K562 (cell line): ENCODE measurements at regions not wholly inside any gene's neighbourhood (a gene's known extent, or its start where the extent isn't known, plus 50 kb on each side); places are given as distances from the start of the nearest gene placed in this dataset.

Source experiments
- ATAC-seq: fragments of 200-7000 bp; cut with Tn5 transposase; 3 replicates; pipeline ENCODE4 v1.9.1; 2020; ENCODE audit warnings: moderate library complexity
- BruUV-seq: library from RNA; stranded (reverse); fragments of 400-500 nt; replicated peaks from 2 replicates; lab custom pipeline; 2021; lab: Mats Ljungman, UMichigan
- CTCF ChIA-PET: fragments of 300-600 bp; formaldehyde crosslinking; extraction: SDS; loops from one replicate; lab custom pipeline; 2021; ENCODE audit warnings: low intra/inter-chr PET ratio; lab: Yijun Ruan, JAX
- POLR2A ChIA-PET: fragments of 300-600, 350-650 bp; sonication (Branson Sonifier 250); formaldehyde crosslinking; extraction: SDS; loops from one replicate; lab custom pipeline; 2021; ENCODE audit warnings: antibody characterized with exemption, inconsistent platforms; lab: Yijun Ruan, JAX
- DNase-seq, 4 experiments: peaks; one replicate each; pipeline versions ENCODE4 v3.0.0 to v3.0.0-alpha.2; 2011 to 2018; ENCODE audit warnings: low spot score in 3 of 4, mixed read lengths in 3 of 4; ENCODE audit errors: extremely low read depth in 1 of 4
- FAIRE-seq: peaks from 2 replicates; lab custom pipeline; 2011; peaks lifted over from hg19 to GRCh38; lab: Jason Lieb, UNC
- H2AFZ ChIP-seq: 2 replicates; pipeline ENCODE4 v1.6.0; 2011; ENCODE audit warnings: low read depth, low read length, control low read depth, inconsistent platforms
- H3K27ac ChIP-seq: fragments of 200-600 bp; 3 replicates; pipeline ENCODE4 v1.8.0; 2011; ENCODE audit warnings: low read depth, mild to moderate bottlenecking, control low read depth, inconsistent platforms, low read length, moderate library complexity, mixed read lengths; ENCODE audit errors: extremely low read depth
- H3K27me3 ChIP-seq, 2 experiments: fragments of 300-600 bp in 1 of 2; 2 replicates in 1 of 2; 3 replicates in 1 of 2; pipeline versions ENCODE4 v1.6.0 to v1.8.0; 2011; ENCODE audit warnings: inconsistent platforms in 2 of 2, low read length in 2 of 2, mild to moderate bottlenecking in 1 of 2, mixed read lengths in 1 of 2, moderate library complexity in 1 of 2; ENCODE audit not compliant: control insufficient read depth in 2 of 2, insufficient read depth in 2 of 2
- H3K36me3 ChIP-seq: fragments of 300-600 bp; 3 replicates; pipeline ENCODE4 v1.8.0; 2011; ENCODE audit warnings: mild to moderate bottlenecking, low read length, inconsistent platforms; ENCODE audit not compliant: control insufficient read depth, insufficient read depth
- H3K4me1 ChIP-seq, 2 experiments: fragments of 200-600 bp in 1 of 2; replicated peaks in 1 of 2; 2 replicates in 1 of 2; 3 replicates in 1 of 2; pipeline versions ENCODE4 v1.5.1 to v1.8.0; 2011; ENCODE audit warnings: inconsistent platforms in 2 of 2, low read length in 2 of 2, mild to moderate bottlenecking in 1 of 2, mixed read lengths in 1 of 2, moderate library complexity in 1 of 2; ENCODE audit not compliant: control insufficient read depth in 2 of 2, insufficient read depth in 2 of 2
- H3K4me2 ChIP-seq: 2 replicates; pipeline ENCODE4 v1.6.1; 2011; ENCODE audit warnings: low read length, control low read depth, inconsistent platforms, mixed read lengths; ENCODE audit not compliant: insufficient read depth
- H3K4me3 ChIP-seq: fragments of 200-600 bp; sonication (generic), shearing (Covaris generic); 2 replicates; pipeline ENCODE4 v1.5.1; 2016; ENCODE audit warnings: control low read depth, inconsistent platforms
- H3K79me2 ChIP-seq: fragments of 200-600 bp; 3 replicates; pipeline ENCODE4 v1.8.0; 2011; ENCODE audit warnings: low read length, inconsistent platforms; ENCODE audit not compliant: control insufficient read depth, insufficient read depth
- H3K9ac ChIP-seq, 2 experiments: 2 replicates each; pipeline versions ENCODE4 v1.6.0 to v1.6.1; 2011; ENCODE audit warnings: low read depth in 2 of 2, low read length in 2 of 2, control low read depth in 1 of 2, inconsistent platforms in 1 of 2, mild to moderate bottlenecking in 1 of 2, mixed read lengths in 1 of 2; ENCODE audit not compliant: insufficient read depth in 1 of 2
- H3K9me1 ChIP-seq: one replicate; pipeline ENCODE4 v1.6.0; 2011; ENCODE audit warnings: inconsistent platforms, mild to moderate bottlenecking, low read length, moderate library complexity; ENCODE audit not compliant: control insufficient read depth, insufficient read depth
- H3K9me3 ChIP-seq: replicated peaks from 2 replicates; pipeline ENCODE4 v1.5.1; 2011; ENCODE audit warnings: low read depth, low read length, inconsistent platforms; ENCODE audit not compliant: control insufficient read depth, insufficient read depth
- H4K20me1 ChIP-seq: replicated peaks from 2 replicates; pipeline ENCODE4 v1.6.1; 2011; ENCODE audit warnings: low read length, inconsistent platforms, mixed read lengths; ENCODE audit not compliant: control insufficient read depth, insufficient read depth
- CBFA2T3 ChIP-seq: fragments of 450-650 bp; IDR thresholded peaks from 2 replicates; pipeline ENCODE4 v1.6.1; 2017
- CCAR2 ChIP-seq: fragments of 200-400 bp; formaldehyde crosslinking; IDR thresholded peaks from 2 replicates; pipeline ENCODE4 v1.6.1; 2017; ENCODE audit warnings: mild to moderate bottlenecking, low read depth, low read length
- EHMT2 ChIP-seq: fragments of 450-650 bp; IDR thresholded peaks from 2 replicates; pipeline ENCODE4 v1.6.1; 2018; ENCODE audit warnings: antibody characterized with exemption
- GATAD2B ChIP-seq: fragments of 450-650 bp; IDR thresholded peaks from 2 replicates; pipeline ENCODE4 v1.6.1; 2017; ENCODE audit warnings: mild to moderate bottlenecking, borderline replicate concordance
- HNRNPK ChIP-seq: fragments of 200-400 bp; formaldehyde crosslinking; IDR thresholded peaks from one replicate; pipeline ENCODE4 v1.6.1; 2018; ENCODE audit warnings: mild to moderate bottlenecking, low read depth, low read length; ENCODE audit not compliant: poor library complexity, severe bottlenecking
- RFX5 ChIP-seq: IDR thresholded peaks from 2 replicates; pipeline ENCODE4 v1.6.1; 2011; ENCODE audit warnings: low read depth, mild to moderate bottlenecking, improper control_type of control experiment, low read length
- TCF7L2 ChIP-seq: fragments of 150-350 bp; IDR thresholded peaks from 2 replicates; pipeline ENCODE4 v1.6.1; 2016; ENCODE audit warnings: low read depth, mild to moderate bottlenecking, low read length, moderate library complexity
- TOE1 ChIP-seq, 2 experiments: fragments of 450-650 bp in 1 of 2; sonication (generic) in 1 of 2; formaldehyde crosslinking in 1 of 2; IDR thresholded peaks; 2 replicates each; pipeline versions ENCODE4 v1.7.1 to v1.8.0; 2016 to 2022; ENCODE audit warnings: borderline replicate concordance in 2 of 2, mild to moderate bottlenecking in 2 of 2, antibody characterized with exemption in 1 of 2, inconsistent platforms in 1 of 2, low read depth in 1 of 2, missing genetic modification reagents in 1 of 2, moderate library complexity in 1 of 2
- ZNF24 ChIP-seq: fragments of 450-650 bp; IDR thresholded peaks from 2 replicates; pipeline ENCODE4 v1.6.1; 2016
- ZNF395 ChIP-seq: fragments of 200-800 bp; sonication (Bioruptor generic); IDR thresholded peaks from 2 replicates; pipeline ENCODE4 v1.6.1; 2017; ENCODE audit warnings: missing genetic modification characterization, missing compliant biosample characterization
- WGBS: fragments of 100-300 bp; shearing (Covaris generic); methylation state at CpG from one replicate; pipeline ENCODE4 v1.1.6; 2016; ENCODE audit warnings: low coverage, mixed read lengths; ENCODE audit not compliant: insufficient coverage; ENCODE audit errors: missing lambda C conversion rate; 5-methylcytosine and 5-hydroxymethylcytosine counted together
- in situ Hi-C: fragments of 300-500 bp; cut with MboI; formaldehyde crosslinking; loops from 4 replicates; pipeline ENCODE4 v1.15.0; 2018; ENCODE audit warnings: inconsistent platforms, mixed read lengths
- intact Hi-C: fragments of 100-400 bp; cut with micrococcal nuclease; formaldehyde crosslinking; loops from 2 replicates; pipeline ENCODE4 v1.14.2; 2022
- TF ChIP-seq, protein P1 (sequence below): fragments of 250-450 bp; sonication (Bioruptor Pico); IDR thresholded peaks from 2 replicates; pipeline ENCODE4 v1.5.0; 2022; ENCODE audit warnings: mild to moderate bottlenecking
- TF ChIP-seq, protein P2 (sequence below): IDR thresholded peaks from 3 replicates; pipeline ENCODE4 v1.6.1; 2011; ENCODE audit warnings: borderline replicate concordance, mild to moderate bottlenecking; ENCODE audit not compliant: insufficient read length, insufficient read depth

- BruUV-seq: no TSS peak
- Histone ChIP-seq H3K4me2 (no peak overlapping the region), H3K4me3 (no peak overlapping the region), H3K9me3 (no peaks in the 10 kb centered on the region), H3K27ac (no peak overlapping the region), H4K20me1 (no peaks in the 10 kb centered on the region), H2AFZ (no peak overlapping the region), H3K9me1 (no peaks in the 10 kb centered on the region), H3K36me3 (no peaks in the 10 kb centered on the region), H3K27me3 (peaks cover 0 to 9% of the 10 kb centered on the region in 2 experiments; a peak in 3 of 5 replicates), H3K9ac (no peak overlapping the region), H3K79me2 (no peaks in the 10 kb centered on the region), H3K4me1 (no peaks in the 10 kb centered on the region)
- FAIRE-seq (no peak), DNase-seq (no peak), ATAC-seq (no peak)
- intact Hi-C loops (loop anchor here (10.0 kb wide), 1 partner anchor 1654 kb away; no protein-coding TSS in a partner anchor), in situ Hi-C loops (no loop called here)
- POLR2A ChIA-PET: no interaction called here
- WGBS: 0% methylated on average over 1 of the region's 1 CpG
- CTCF ChIA-PET: no interaction called here
- 0 out of 2 replicates have a peak, but pooled peaks have one; percentile 6 for TF ChIP-seq CBFA2T3
- no peak for TF ChIP-seq ZNF395 (CRISPR knock-in tag)
Observed at GRCh38 chr1:13918862-13919261, 218.9 kb downstream of the PRDM2 start.

DNA sequence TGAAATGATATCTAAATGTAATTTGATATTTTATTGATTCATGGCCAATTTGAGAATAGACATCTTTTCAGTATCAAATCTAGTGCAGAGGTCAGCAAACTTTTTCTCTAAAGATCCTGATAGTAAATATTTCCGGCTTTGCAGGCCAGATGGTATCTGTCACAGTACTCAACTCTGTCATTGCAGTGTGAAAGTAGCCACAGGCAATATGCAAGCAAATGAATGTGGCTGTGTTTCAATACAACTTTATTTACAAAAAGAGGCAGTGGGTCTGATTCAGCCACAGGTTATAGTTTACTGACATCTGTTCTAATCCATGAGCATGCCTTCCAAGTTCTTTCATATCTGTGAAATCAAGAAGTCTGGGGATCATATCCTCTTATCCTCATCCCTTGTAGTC lies 221.2 kb downstream of the PRDM2 start:
- no peak for FAIRE-seq
- in situ Hi-C loops: no loop called here
- no peak for TF ChIP-seq EHMT2
- TF ChIP-seq TCF7L2: no peak
- TF ChIP-seq HNRNPK: no peak
- no peak for TF ChIP-seq GATAD2B
- TF ChIP-seq RFX5: no peak
- TF ChIP-seq, protein P1, sequence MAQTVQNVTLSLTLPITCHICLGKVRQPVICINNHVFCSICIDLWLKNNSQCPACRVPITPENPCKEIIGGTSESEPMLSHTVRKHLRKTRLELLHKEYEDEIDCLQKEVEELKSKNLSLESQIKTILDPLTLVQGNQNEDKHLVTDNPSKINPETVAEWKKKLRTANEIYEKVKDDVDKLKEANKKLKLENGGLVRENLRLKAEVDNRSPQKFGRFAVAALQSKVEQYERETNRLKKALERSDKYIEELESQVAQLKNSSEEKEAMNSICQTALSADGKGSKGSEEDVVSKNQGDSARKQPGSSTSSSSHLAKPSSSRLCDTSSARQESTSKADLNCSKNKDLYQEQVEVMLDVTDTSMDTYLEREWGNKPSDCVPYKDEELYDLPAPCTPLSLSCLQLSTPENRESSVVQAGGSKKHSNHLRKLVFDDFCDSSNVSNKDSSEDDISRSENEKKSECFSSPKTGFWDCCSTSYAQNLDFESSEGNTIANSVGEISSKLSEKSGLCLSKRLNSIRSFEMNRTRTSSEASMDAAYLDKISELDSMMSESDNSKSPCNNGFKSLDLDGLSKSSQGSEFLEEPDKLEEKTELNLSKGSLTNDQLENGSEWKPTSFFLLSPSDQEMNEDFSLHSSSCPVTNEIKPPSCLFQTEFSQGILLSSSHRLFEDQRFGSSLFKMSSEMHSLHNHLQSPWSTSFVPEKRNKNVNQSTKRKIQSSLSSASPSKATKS (CRISPR knock-in tag): no peak
- TF ChIP-seq TOE1 (IDR thresholded peaks at IDR 0.05; ENCODE audit: borderline replicate concordance): no peak
- TF ChIP-seq TOE1 (CRISPR knock-in tag; IDR thresholded peaks at IDR 0.05; ENCODE audit: borderline replicate concordance, low read depth): no peak
- TF ChIP-seq CCAR2: no peak
- TF ChIP-seq, protein P2, sequence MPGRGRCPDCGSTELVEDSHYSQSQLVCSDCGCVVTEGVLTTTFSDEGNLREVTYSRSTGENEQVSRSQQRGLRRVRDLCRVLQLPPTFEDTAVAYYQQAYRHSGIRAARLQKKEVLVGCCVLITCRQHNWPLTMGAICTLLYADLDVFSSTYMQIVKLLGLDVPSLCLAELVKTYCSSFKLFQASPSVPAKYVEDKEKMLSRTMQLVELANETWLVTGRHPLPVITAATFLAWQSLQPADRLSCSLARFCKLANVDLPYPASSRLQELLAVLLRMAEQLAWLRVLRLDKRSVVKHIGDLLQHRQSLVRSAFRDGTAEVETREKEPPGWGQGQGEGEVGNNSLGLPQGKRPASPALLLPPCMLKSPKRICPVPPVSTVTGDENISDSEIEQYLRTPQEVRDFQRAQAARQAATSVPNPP: no peak
- no peak for TF ChIP-seq ZNF24

More for the DNA sequence above, 221.2 kb downstream of the PRDM2 start:
- Histone ChIP-seq H3K4me3 (no peak overlapping the region), H3K4me2 (no peak overlapping the region), H2AFZ (no peak overlapping the region), H3K79me2 (no peaks in the 10 kb centered on the region), H3K9me1 (no peaks in the 10 kb centered on the region), H3K9me3 (no peaks in the 10 kb centered on the region), H3K27ac (no peak overlapping the region), H3K4me1 (no peaks in the 10 kb centered on the region), H4K20me1 (no peaks in the 10 kb centered on the region), H3K27me3 (peaks cover 0 to 3% of the 10 kb centered on the region in 2 experiments; a peak in 2 of 5 replicates), H3K9ac (no peak overlapping the region), H3K36me3 (no peaks in the 10 kb centered on the region)
- intact Hi-C loops: no loop called here
- ChIA-PET CTCF (no interaction called here), POLR2A (no interaction called here)
- DNase-seq (no peak), ATAC-seq (no peak)
- no TSS peak for BruUV-seq
- WGBS: 4% methylated on average over 1 of the region's 1 CpG
